ENCODE measurements at regions not wholly inside any gene's neighbourhood (a gene's known extent, or its start where the extent isn't known, plus 50 kb on each side); places are given as distances from the start of the nearest gene placed in this dataset.

DNA sequence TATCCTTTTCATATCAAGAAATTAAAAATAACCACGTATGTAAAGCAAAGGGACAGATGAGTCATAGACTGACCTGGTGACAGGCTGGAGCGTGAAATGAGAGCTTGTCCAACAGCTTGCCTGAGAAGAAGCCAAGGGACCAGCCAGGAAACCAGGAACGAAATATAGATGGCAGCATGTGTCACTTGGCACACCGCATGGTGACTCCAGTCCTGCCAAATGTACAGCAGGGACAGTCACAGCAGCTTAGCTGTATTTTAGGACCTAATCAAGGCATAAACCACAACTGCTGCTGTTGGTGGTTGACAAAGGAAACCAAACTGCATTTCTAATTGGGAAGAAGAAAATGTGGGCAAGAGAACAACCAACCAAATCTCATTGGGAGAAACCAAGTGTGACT, 755.0 kb downstream of the TFAP2A start:
- no peak for TF ChIP-seq FOXP2 (optimal IDR thresholded peaks at IDR 0.05; ENCODE audit: borderline replicate concordance, extremely low read depth, extremely low read length, insufficient read depth)

- no peak for TF ChIP-seq POLR2AphosphoS5 (IDR thresholded peaks at IDR 0.05; ENCODE audit: low read depth, low read length)
- TF ChIP-seq FOXP2 (optimal IDR thresholded peaks at IDR 0.05; ENCODE audit: borderline replicate concordance, extremely low read depth, extremely low read length, insufficient read depth) = no peak
- TF ChIP-seq SIN3A (IDR thresholded peaks at IDR 0.05; ENCODE audit: borderline replicate concordance, insufficient read depth, low read length) = no peak
Observed at GRCh38 chr6:9657994-9658393, 756.9 kb downstream of the TFAP2A start.

DNA sequence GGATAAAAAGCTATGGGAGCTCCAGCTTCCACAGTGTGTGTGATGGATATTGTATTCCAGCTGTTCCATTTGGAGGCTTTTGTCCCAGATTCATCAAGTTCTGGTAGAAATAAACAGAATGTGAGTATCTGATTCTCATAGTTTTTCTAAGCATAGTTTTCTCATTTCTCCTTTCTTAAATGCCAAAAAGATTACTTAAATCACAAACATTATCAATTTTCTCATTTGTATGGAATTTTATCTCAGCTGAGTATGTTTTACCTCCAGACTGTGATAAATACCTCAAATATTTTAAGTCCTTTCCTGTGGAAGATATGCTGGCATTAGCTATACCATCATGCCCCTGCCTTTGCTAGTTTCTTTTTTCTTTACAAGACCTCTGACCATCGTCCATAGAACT, 767.3 kb downstream of the TFAP2A start:
- TF ChIP-seq TAF1 (IDR thresholded peaks at IDR 0.05; ENCODE audit: borderline replicate concordance, insufficient read depth, low read length) (no peak), REST (IDR thresholded peaks at IDR 0.05; ENCODE audit: insufficient read depth in 1 of 2, low read depth in 2 of 2, low read length in 2 of 2) (no peak), SIN3A (IDR thresholded peaks at IDR 0.05; ENCODE audit: borderline replicate concordance, insufficient read depth, low read length) (no peak), POLR2AphosphoS5 (IDR thresholded peaks at IDR 0.05; ENCODE audit: low read depth, low read length) (no peak)

GRCh38 chr6:9647071-9647445, 767.8 kb downstream of the TFAP2A start:
- no peak for TF ChIP-seq REST (IDR thresholded peaks at IDR 0.05; ENCODE audit: insufficient read depth in 1 of 2, low read depth in 2 of 2, low read length in 2 of 2)
- no peak for TF ChIP-seq SIN3A (IDR thresholded peaks at IDR 0.05; ENCODE audit: borderline replicate concordance, insufficient read depth, low read length)
- TF ChIP-seq TAF1 (IDR thresholded peaks at IDR 0.05; ENCODE audit: borderline replicate concordance, insufficient read depth, low read length) = no peak
- TF ChIP-seq FOXP2 (optimal IDR thresholded peaks at IDR 0.05; ENCODE audit: borderline replicate concordance, extremely low read depth, extremely low read length, insufficient read depth) = no peak
- TF ChIP-seq POLR2AphosphoS5 (IDR thresholded peaks at IDR 0.05; ENCODE audit: low read depth, low read length) = no peak

GRCh38 chr6:9646342-9647070, 768.4 kb downstream of the TFAP2A start:
- TF ChIP-seq REST (IDR thresholded peaks at IDR 0.05; ENCODE audit: insufficient read depth in 1 of 2, low read depth in 2 of 2, low read length in 2 of 2) = no peak
- TF ChIP-seq SIN3A (IDR thresholded peaks at IDR 0.05; ENCODE audit: borderline replicate concordance, insufficient read depth, low read length) = no peak
- no peak for TF ChIP-seq FOXP2 (optimal IDR thresholded peaks at IDR 0.05; ENCODE audit: borderline replicate concordance, extremely low read depth, extremely low read length, insufficient read depth)
- no peak for TF ChIP-seq TAF1 (IDR thresholded peaks at IDR 0.05; ENCODE audit: borderline replicate concordance, insufficient read depth, low read length)
- no peak for TF ChIP-seq POLR2AphosphoS5 (IDR thresholded peaks at IDR 0.05; ENCODE audit: low read depth, low read length)

- TF ChIP-seq FOXP2 (optimal IDR thresholded peaks at IDR 0.05; ENCODE audit: borderline replicate concordance, extremely low read depth, extremely low read length, insufficient read depth) (no peak), SIN3A (IDR thresholded peaks at IDR 0.05; ENCODE audit: borderline replicate concordance, insufficient read depth, low read length) (no peak), POLR2AphosphoS5 (IDR thresholded peaks at IDR 0.05; ENCODE audit: low read depth, low read length) (no peak), TAF1 (IDR thresholded peaks at IDR 0.05; ENCODE audit: borderline replicate concordance, insufficient read depth, low read length) (no peak), REST (IDR thresholded peaks at IDR 0.05; ENCODE audit: insufficient read depth in 1 of 2, low read depth in 2 of 2, low read length in 2 of 2) (no peak)
Observed at GRCh38 chr6:9638861-9639260, 776.0 kb downstream of the TFAP2A start.

Measured in PFSK-1 (cell line).